ENCODE measurements at regions not wholly inside any gene's neighbourhood (a gene's known extent, or its start where the extent isn't known, plus 50 kb on each side); places are given as distances from the start of the nearest gene placed in this dataset.

DNA sequence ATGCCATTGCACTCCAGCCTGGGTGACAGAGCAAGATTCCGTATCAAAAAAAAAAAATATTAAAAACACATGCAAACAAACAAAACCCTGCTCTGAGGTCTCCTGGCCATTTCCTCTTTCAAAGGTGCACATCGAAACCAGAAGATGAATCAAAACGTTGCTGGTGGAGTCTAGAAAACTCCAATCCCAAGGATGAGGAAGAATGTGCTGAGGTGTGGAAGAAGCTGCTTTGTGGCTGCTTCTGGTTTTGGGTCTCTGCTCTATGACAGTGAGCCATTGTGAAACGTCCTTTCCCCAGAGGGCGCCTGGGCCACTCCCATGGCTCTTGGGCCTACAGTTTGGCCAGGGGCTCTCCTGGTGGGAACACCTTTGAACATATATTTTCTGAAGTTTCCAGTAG, 112.6 kb downstream of the IRF8 start:
- Histone ChIP-seq H3K9me3 (no peaks in the 10 kb centered on the region), H3K27ac (no peak overlapping the region), H3K4me3 (no peak overlapping the region), H3K4me1 (no peaks in the 10 kb centered on the region), H3K27me3 (no peaks in the 10 kb centered on the region), H3K36me3 (no peaks in the 10 kb centered on the region)
- DNase-seq (no peak), ATAC-seq (no peak)
- intact Hi-C loops (cut with DNase I) = loop anchor here in 1 of 2 donors (10.0 kb wide), 1 partner anchor 197 kb away; no protein-coding TSS in a partner anchor
- TF ChIP-seq POLR2A (IDR thresholded peaks at IDR 0.05) (no peak), CTCF (IDR thresholded peaks at IDR 0.05) (no peak)
- 36% methylated on average over 4 of the region's 5 CpGs for WGBS (ENCODE audit: insufficient coverage, low coverage, low lambda C conversion rate, missing lambda C conversion rate)

DNA sequence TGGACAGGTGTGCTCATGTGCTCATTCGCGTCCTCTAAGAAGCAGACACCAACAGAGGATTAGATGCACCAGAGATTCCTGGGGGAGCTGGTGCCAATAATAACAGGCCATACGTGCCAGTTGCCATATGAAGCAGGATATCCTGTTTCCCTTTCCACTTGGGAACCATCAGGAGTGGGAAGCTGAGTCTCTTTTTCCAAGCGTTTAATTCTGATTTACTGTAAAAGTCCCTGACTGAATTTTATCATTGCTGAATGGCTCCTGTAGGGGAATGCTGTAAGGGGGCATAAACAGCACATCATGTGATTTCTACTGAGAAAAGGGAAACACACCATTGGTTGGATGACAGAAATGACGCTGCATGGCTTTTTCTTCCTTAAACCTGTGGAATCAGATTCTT, 113.3 kb downstream of the IRF8 start:
- DNase-seq (no peak), ATAC-seq (no peak)
- no peaks in the 10 kb centered on the region for H3K4me1 ChIP-seq
- no peaks in the 10 kb centered on the region for H3K27me3 ChIP-seq
- no peak overlapping the region for H3K4me3 ChIP-seq
- H3K27ac ChIP-seq = no peak overlapping the region
- intact Hi-C loops (cut with DNase I) = loop anchor here in 1 of 2 donors (10.0 kb wide), 1 partner anchor 197 kb away; no protein-coding TSS in a partner anchor
- TF ChIP-seq POLR2A (IDR thresholded peaks at IDR 0.05) (no peak), CTCF (IDR thresholded peaks at IDR 0.05) (no peak)
- no peaks in the 10 kb centered on the region for H3K9me3 ChIP-seq
- 63% methylated on average over 5 of the region's 5 CpGs for WGBS (ENCODE audit: insufficient coverage, low coverage, low lambda C conversion rate, missing lambda C conversion rate)
- no peaks in the 10 kb centered on the region for H3K36me3 ChIP-seq

GRCh38 chr16:86013867-86014266, 114.9 kb downstream of the IRF8 start:
- no peak for TF ChIP-seq CTCF (IDR thresholded peaks at IDR 0.05)
- TF ChIP-seq POLR2A (IDR thresholded peaks at IDR 0.05) = no peak
- Histone ChIP-seq H3K9me3 (no peaks in the 10 kb centered on the region), H3K4me1 (no peaks in the 10 kb centered on the region), H3K4me3 (no peak overlapping the region), H3K27me3 (no peaks in the 10 kb centered on the region), H3K36me3 (no peaks in the 10 kb centered on the region), H3K27ac (no peak overlapping the region)
- 83% methylated on average over 2 of the region's 2 CpGs for WGBS (ENCODE audit: insufficient coverage, low coverage, low lambda C conversion rate, missing lambda C conversion rate)
- ATAC-seq (no peak), DNase-seq (no peak)
- intact Hi-C loops (cut with DNase I) = loop anchor here in 1 of 2 donors (10.0 kb wide), 1 partner anchor 199 kb away; no protein-coding TSS in a partner anchor

- 54% methylated on average over 5 of the region's 6 CpGs for WGBS (ENCODE audit: insufficient coverage, low coverage, low lambda C conversion rate, missing lambda C conversion rate)
- ATAC-seq = no peak
- H3K4me1 ChIP-seq = no peaks in the 10 kb centered on the region
- H3K36me3 ChIP-seq = no peaks in the 10 kb centered on the region
- no peak overlapping the region for H3K4me3 ChIP-seq
- no peak for TF ChIP-seq CTCF (IDR thresholded peaks at IDR 0.05)
- no peak for TF ChIP-seq POLR2A (IDR thresholded peaks at IDR 0.05)
- H3K27ac ChIP-seq = no peak overlapping the region
- H3K27me3 ChIP-seq = no peaks in the 10 kb centered on the region
- intact Hi-C loops (cut with DNase I) = loop anchor here in 1 of 2 donors (10.0 kb wide), 1 partner anchor 201 kb away; no protein-coding TSS in a partner anchor
- H3K9me3 ChIP-seq = no peaks in the 10 kb centered on the region
- DNase-seq = no peak
These were observed 116.6 kb downstream of the IRF8 start for GRCh38 chr16:86015606-86016005.
